Upper lobe of left lung (tissue), 4 donors: ENCODE measurements at regions not wholly inside any gene's neighbourhood (a gene's known extent, or its start where the extent isn't known, plus 50 kb on each side); places are given as distances from the start of the nearest gene placed in this dataset.

Experiments used
- CTCF ChIP-seq, 6 experiments: fragments of 450-650 bp in 4 of 6; fragments of 200-600 bp in 2 of 6; sonication (generic) in 2 of 6; IDR thresholded peaks; one replicate each; pipeline ENCODE4 v1.5.1; 2016 to 2019; ENCODE audit warnings: antibody characterized with exemption in 6 of 6
- EP300 ChIP-seq, 4 donors: sonication (generic); formaldehyde crosslinking; IDR thresholded peaks; one replicate each; pipeline ENCODE4 v1.5.1; 2017; ENCODE audit warnings: antibody characterized with exemption in 4 of 4, control low read depth in 2 of 4
- POLR2A ChIP-seq, 4 donors: fragments of 450-650 bp; IDR thresholded peaks; one replicate each; pipeline ENCODE4 v1.5.1; 2016 to 2017; ENCODE audit warnings: antibody characterized with exemption in 4 of 4, mild to moderate bottlenecking in 2 of 4
- POLR2AphosphoS5 ChIP-seq, 2 donors: sonication (generic); formaldehyde crosslinking; IDR thresholded peaks; one replicate each; pipeline ENCODE4 v1.5.1; 2017; ENCODE audit warnings: antibody characterized with exemption in 2 of 2

DNA sequence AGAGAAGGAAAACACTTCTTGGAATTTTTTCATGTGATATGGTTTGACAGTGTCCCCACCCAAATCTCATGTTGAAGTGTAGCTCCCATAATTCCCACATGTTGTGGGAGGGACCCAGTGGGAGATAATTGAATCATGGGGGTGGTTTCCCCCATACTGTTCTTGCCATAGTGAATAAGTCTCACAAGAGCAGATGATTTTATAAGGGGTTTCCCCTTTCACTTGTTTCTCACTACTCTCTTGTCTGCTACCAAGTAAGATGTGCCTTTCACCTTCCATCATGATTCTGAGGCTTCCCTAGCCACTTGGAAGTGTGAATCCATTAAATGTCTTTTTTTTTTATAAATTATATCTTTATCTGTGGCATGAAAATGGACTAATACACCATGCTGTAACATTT is 250.7 kb downstream of the LPIN1 start:
- TF ChIP-seq CTCF (IDR thresholded peaks at IDR 0.05), result no peak
- no peak for TF ChIP-seq POLR2A (IDR thresholded peaks at IDR 0.05)
- no peak for TF ChIP-seq EP300 (IDR thresholded peaks at IDR 0.05)
- TF ChIP-seq POLR2AphosphoS5 (IDR thresholded peaks at IDR 0.05), result no peak
